ENCODE measurements at regions not wholly inside any gene's neighbourhood (a gene's known extent, or its start where the extent isn't known, plus 50 kb on each side); places are given as distances from the start of the nearest gene placed in this dataset.

DNA sequence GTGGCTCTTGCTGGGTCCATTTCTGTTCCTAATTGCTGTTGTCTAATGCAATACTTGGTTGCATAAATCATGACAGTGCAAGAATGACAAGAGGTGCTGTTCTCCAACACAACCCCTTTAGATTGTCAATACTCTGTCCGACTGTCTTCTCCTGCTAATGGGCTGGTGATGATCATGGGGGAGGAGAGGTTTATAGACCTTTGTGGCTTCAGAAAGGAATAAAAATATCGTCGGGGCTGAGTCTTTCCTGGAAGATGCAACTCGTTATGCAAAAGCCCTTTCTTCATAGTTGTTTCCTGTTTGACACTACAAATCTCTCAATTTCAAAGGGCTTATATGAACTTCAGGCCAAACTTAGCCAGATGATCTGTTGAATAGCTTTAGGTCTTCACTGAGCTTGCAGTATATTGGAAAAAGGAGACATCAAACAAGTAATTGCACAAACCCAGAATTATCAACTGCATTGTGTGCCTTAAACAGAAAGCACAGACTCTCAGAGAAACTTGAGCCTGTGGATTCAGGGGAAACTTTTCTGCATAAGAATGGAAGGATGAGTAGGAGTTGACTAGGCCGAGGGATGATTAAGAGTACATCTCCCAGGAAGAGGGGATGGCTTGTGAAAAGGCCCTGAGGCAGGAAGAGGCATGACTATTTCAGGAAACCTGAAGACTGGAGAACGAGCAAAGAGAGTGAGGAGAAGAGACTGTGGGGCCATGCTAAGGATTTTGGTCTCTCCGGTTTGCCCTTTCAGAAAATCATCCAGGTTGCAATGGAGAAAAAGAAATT lies 107.6 kb downstream of the TSEN15 start (continued):
- TF ChIP-seq, protein P1, sequence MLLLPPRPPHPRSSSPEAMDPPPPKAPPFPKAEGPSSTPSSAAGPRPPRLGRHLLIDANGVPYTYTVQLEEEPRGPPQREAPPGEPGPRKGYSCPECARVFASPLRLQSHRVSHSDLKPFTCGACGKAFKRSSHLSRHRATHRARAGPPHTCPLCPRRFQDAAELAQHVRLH (CRISPR knock-in tag; IDR thresholded peaks at IDR 0.05; ENCODE audit: borderline replicate concordance, low read depth): no peak
- TF ChIP-seq RFX5 (IDR thresholded peaks at IDR 0.05; ENCODE audit: low read depth, low read length): no peak
- TF ChIP-seq NPAS2 (CRISPR knock-in tag; IDR thresholded peaks at IDR 0.05; ENCODE audit: borderline replicate concordance): no peak
- TF ChIP-seq, protein P2, sequence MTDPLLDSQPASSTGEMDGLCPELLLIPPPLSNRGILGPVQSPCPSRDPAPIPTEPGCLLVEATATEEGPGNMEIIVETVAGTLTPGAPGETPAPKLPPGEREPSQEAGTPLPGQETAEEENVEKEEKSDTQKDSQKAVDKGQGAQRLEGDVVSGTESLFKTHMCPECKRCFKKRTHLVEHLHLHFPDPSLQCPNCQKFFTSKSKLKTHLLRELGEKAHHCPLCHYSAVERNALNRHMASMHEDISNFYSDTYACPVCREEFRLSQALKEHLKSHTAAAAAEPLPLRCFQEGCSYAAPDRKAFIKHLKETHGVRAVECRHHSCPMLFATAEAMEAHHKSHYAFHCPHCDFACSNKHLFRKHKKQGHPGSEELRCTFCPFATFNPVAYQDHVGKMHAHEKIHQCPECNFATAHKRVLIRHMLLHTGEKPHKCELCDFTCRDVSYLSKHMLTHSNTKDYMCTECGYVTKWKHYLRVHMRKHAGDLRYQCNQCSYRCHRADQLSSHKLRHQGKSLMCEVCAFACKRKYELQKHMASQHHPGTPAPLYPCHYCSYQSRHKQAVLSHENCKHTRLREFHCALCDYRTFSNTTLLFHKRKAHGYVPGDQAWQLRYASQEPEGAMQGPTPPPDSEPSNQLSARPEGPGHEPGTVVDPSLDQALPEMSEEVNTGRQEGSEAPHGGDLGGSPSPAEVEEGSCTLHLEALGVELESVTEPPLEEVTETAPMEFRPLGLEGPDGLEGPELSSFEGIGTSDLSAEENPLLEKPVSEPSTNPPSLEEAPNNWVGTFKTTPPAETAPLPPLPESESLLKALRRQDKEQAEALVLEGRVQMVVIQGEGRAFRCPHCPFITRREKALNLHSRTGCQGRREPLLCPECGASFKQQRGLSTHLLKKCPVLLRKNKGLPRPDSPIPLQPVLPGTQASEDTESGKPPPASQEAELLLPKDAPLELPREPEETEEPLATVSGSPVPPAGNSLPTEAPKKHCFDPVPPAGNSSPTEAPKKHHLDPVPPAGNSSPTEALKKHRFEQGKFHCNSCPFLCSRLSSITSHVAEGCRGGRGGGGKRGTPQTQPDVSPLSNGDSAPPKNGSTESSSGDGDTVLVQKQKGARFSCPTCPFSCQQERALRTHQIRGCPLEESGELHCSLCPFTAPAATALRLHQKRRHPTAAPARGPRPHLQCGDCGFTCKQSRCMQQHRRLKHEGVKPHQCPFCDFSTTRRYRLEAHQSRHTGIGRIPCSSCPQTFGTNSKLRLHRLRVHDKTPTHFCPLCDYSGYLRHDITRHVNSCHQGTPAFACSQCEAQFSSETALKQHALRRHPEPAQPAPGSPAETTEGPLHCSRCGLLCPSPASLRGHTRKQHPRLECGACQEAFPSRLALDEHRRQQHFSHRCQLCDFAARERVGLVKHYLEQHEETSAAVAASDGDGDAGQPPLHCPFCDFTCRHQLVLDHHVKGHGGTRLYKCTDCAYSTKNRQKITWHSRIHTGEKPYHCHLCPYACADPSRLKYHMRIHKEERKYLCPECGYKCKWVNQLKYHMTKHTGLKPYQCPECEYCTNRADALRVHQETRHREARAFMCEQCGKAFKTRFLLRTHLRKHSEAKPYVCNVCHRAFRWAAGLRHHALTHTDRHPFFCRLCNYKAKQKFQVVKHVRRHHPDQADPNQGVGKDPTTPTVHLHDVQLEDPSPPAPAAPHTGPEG (CRISPR knock-in tag; IDR thresholded peaks at IDR 0.05): no peak
- no peak for TF ChIP-seq NR3C1 (CRISPR knock-in tag; IDR thresholded peaks at IDR 0.05)
- no peak for TF ChIP-seq PPARG (CRISPR knock-in tag; conservative IDR thresholded peaks at IDR 0.05)
- TF ChIP-seq, protein P3, sequence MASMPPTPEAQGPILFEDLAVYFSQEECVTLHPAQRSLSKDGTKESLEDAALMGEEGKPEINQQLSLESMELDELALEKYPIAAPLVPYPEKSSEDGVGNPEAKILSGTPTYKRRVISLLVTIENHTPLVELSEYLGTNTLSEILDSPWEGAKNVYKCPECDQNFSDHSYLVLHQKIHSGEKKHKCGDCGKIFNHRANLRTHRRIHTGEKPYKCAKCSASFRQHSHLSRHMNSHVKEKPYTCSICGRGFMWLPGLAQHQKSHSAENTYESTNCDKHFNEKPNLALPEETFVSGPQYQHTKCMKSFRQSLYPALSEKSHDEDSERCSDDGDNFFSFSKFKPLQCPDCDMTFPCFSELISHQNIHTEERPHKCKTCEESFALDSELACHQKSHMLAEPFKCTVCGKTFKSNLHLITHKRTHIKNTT (CRISPR knock-in tag; IDR thresholded peaks at IDR 0.05): no peak
